Endothelial cell of umbilical vein (primary cell): ENCODE measurements at regions not wholly inside any gene's neighbourhood (a gene's known extent, or its start where the extent isn't known, plus 50 kb on each side); places are given as distances from the start of the nearest gene placed in this dataset.

Experiments used
- BruUV-seq: library from RNA; stranded (reverse); fragments of 400-500 nt; replicated peaks from 2 replicates; lab custom pipeline; 2021; lab: Mats Ljungman, UMichigan
- CTCF ChIA-PET: fragments of 300-600, 350-600 bp; sonication (Branson Sonifier 250); formaldehyde crosslinking; loops from one replicate; lab custom pipeline; 2021; ENCODE audit warnings: antibody characterized with exemption, inconsistent platforms; lab: Charles Lee
- POLR2A ChIA-PET: fragments of 300-600, 350-600 bp; sonication (Branson Sonifier 250); formaldehyde crosslinking; loops from one replicate; lab custom pipeline; 2021; ENCODE audit warnings: antibody characterized with exemption, inconsistent platforms; lab: Charles Lee
- DNase-seq: peaks from one replicate; pipeline ENCODE4 v3.0.0-alpha.2; 2011; ENCODE audit warnings: low read depth, low spot score
- FAIRE-seq: peaks from 2 replicates; lab custom pipeline; 2011; peaks lifted over from hg19 to GRCh38; lab: Jason Lieb, UNC
- H2AFZ ChIP-seq: 2 replicates; pipeline ENCODE4 v1.6.0; 2012; ENCODE audit warnings: low read depth, low read length, control low read depth, inconsistent platforms
- H3K27ac ChIP-seq: 2 replicates; pipeline ENCODE4 v1.5.1; 2011; ENCODE audit warnings: low read depth, mild to moderate bottlenecking, control low read depth, low read length, moderate library complexity; ENCODE audit not compliant: insufficient read depth
- H3K27me3 ChIP-seq, 2 experiments: 2 replicates each; pipeline versions ENCODE4 v1.6.0 to v1.6.1; 2011; ENCODE audit warnings: low read length in 2 of 2, mixed read lengths in 1 of 2; ENCODE audit not compliant: control insufficient read depth in 2 of 2, insufficient read depth in 2 of 2
- H3K36me3 ChIP-seq, 2 experiments: 2 replicates in 1 of 2; 3 replicates in 1 of 2; pipeline ENCODE4 v1.5.1; 2011; ENCODE audit warnings: low read length in 2 of 2, mild to moderate bottlenecking in 1 of 2, moderate library complexity in 1 of 2; ENCODE audit not compliant: control insufficient read depth in 2 of 2, insufficient read depth in 2 of 2; ENCODE audit errors: extremely low read depth in 1 of 2
- H3K4me1 ChIP-seq: 3 replicates; pipeline ENCODE4 v1.5.1; 2011; ENCODE audit warnings: mild to moderate bottlenecking, low read length; ENCODE audit not compliant: control insufficient read depth, insufficient read depth; ENCODE audit errors: extremely low read depth
- H3K4me2 ChIP-seq: 2 replicates; pipeline ENCODE4 v1.6.1; 2011; ENCODE audit warnings: low read length, control low read depth, mixed read lengths; ENCODE audit not compliant: insufficient read depth
- H3K4me3 ChIP-seq, 3 experiments: fragments of 200-600 bp in 1 of 3; sonication (generic), shearing (Covaris generic) in 1 of 3; replicated peaks in 1 of 3; 2 replicates each; pipeline ENCODE4 v1.5.1; 2011 to 2016; ENCODE audit warnings: control low read depth in 3 of 3, low read length in 3 of 3, mild to moderate bottlenecking in 2 of 3, inconsistent platforms in 1 of 3, low read depth in 1 of 3, moderate library complexity in 1 of 3; ENCODE audit not compliant: insufficient read depth in 1 of 3
- H3K79me2 ChIP-seq: 2 replicates; pipeline ENCODE4 v1.6.0; 2012; ENCODE audit warnings: low read length, inconsistent platforms; ENCODE audit not compliant: control insufficient read depth, insufficient read depth
- H3K9ac ChIP-seq: replicated peaks from 2 replicates; pipeline ENCODE3; 2011; ENCODE audit warnings: low read length, control low read depth; ENCODE audit not compliant: insufficient read depth; ENCODE audit errors: extremely low read depth
- H3K9me1 ChIP-seq: replicated peaks from 3 replicates; pipeline ENCODE4 v1.6.0; 2011; ENCODE audit warnings: mild to moderate bottlenecking, low read length; ENCODE audit not compliant: control insufficient read depth, insufficient read depth; ENCODE audit errors: extremely low read depth
- H3K9me3 ChIP-seq: replicated peaks from 2 replicates; pipeline ENCODE4 v1.5.1; 2012; ENCODE audit warnings: low read length, inconsistent platforms; ENCODE audit not compliant: control insufficient read depth, insufficient read depth
- H4K20me1 ChIP-seq: replicated peaks from 2 replicates; pipeline ENCODE3; 2011; ENCODE audit warnings: mild to moderate bottlenecking, low read length; ENCODE audit not compliant: control insufficient read depth, insufficient read depth; ENCODE audit errors: extremely low read depth
- EZH2 ChIP-seq: IDR thresholded peaks from 2 replicates; pipeline ENCODE4 v1.6.1; 2012; ENCODE audit warnings: borderline replicate concordance, low read depth, mild to moderate bottlenecking, moderate library complexity, low read length, inconsistent platforms; ENCODE audit not compliant: severe bottlenecking
- FOS ChIP-seq: IDR thresholded peaks from 2 replicates; pipeline ENCODE4 v1.6.1; 2011; ENCODE audit warnings: mild to moderate bottlenecking, low read length, moderate library complexity, borderline replicate concordance; ENCODE audit not compliant: insufficient read depth
- GATA2 ChIP-seq: IDR thresholded peaks from 2 replicates; pipeline ENCODE4 v1.7.0; 2011; ENCODE audit warnings: low read depth, mild to moderate bottlenecking, moderate library complexity, mixed read lengths, low read length; ENCODE audit not compliant: insufficient read length, insufficient read depth
- JUN ChIP-seq: IDR thresholded peaks from 2 replicates; pipeline ENCODE4 v1.6.1; 2011; ENCODE audit warnings: borderline replicate concordance, low read depth; ENCODE audit not compliant: insufficient read length, insufficient read depth
- MYC ChIP-seq: IDR thresholded peaks from one replicate; pipeline ENCODE4 v1.6.1; 2011; ENCODE audit warnings: mild to moderate bottlenecking, low read depth, low read length
- POLR2A ChIP-seq: IDR thresholded peaks from 2 replicates; pipeline ENCODE4 v1.6.1; 2012; ENCODE audit warnings: low read depth, mild to moderate bottlenecking, control low read depth, low read length
- POLR2AphosphoS5 ChIP-seq: IDR thresholded peaks from 2 replicates; pipeline ENCODE4 v1.6.1; 2012; ENCODE audit warnings: low read depth, mild to moderate bottlenecking, control low read depth, low read length, moderate library complexity; ENCODE audit not compliant: insufficient read depth
- dilution Hi-C: fragments of 300-500 bp; cut with MboI; formaldehyde crosslinking; loops from one replicate; pipeline ENCODE4 v1.15.0; 2019; ENCODE audit warnings: low sequenced_read_pairs; ENCODE audit not compliant: extremely low pct_ligation_motif_present
- intact Hi-C: fragments of 100-400 bp; cut with micrococcal nuclease; formaldehyde crosslinking; loops from one replicate; pipeline ENCODE4 v1.10.0; 2022
- TF ChIP-seq, protein P1 (sequence below), 2 donors: IDR thresholded peaks; 1 replicate in 1 of 2; 2 replicates in 1 of 2; pipeline ENCODE4 v1.5.1; 2011; ENCODE audit warnings: low read length in 2 of 2, mild to moderate bottlenecking in 2 of 2, moderate library complexity in 2 of 2, control low read depth in 1 of 2, inconsistent platforms in 1 of 2, low read depth in 1 of 2; ENCODE audit not compliant: insufficient read depth in 1 of 2; ENCODE audit errors: extremely low read depth in 1 of 2
- TF ChIP-seq, protein P2 (sequence below): IDR thresholded peaks from 2 replicates; pipeline ENCODE4 v1.6.1; 2011; ENCODE audit not compliant: insufficient read depth, insufficient read length

DNA sequence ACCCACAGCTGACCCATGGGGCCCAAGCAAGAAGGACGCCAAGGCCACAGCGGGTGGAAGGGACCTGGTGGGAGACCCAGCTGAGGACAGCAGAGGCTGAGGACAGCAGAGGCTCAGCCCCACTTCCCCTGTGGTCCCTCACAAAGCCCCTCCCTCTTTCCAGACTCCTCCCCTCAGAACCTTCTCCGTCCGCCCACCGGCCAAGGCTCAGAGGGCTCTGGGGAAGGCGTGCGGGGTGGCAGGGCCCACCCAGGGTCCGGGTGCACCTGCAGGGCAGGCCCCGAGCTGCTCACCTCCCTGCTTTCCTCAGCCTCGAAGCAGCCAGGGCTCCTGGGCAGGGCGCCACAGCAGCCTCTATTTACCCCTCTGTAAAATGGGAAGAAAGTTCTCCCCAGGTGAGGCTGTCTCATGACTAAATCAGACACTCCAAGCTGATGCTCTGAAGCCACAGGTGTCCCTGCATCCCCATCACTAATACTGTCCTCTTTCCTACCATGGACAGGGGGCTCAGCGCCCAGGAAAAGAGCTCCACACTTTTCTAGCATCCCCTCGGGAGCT, 137.9 kb upstream of the PPP1R26 start:
- Histone ChIP-seq H3K27ac (no peak overlapping the region), H3K9me3 (no peaks in the 10 kb centered on the region), H3K4me1 (no peaks in the 10 kb centered on the region), H2AFZ (no peak overlapping the region), H3K79me2 (no peaks in the 10 kb centered on the region), H3K9me1 (no peaks in the 10 kb centered on the region), H4K20me1 (no peaks in the 10 kb centered on the region), H3K9ac (no peak overlapping the region), H3K27me3 (no peaks in the 10 kb centered on the region), H3K4me2 (no peak overlapping the region), H3K36me3 (no peaks in the 10 kb centered on the region), H3K4me3 (no peak overlapping the region)
- no TSS peak for BruUV-seq
- ChIA-PET POLR2A (no interaction called here), CTCF (interaction anchor here (0.7 kb wide), 1 partner anchor 1991 kb away, joined by 3 read pairs; no protein-coding TSS in a partner anchor)
- intact Hi-C loops (no loop called here), dilution Hi-C loops (no loop called here)
- TF ChIP-seq GATA2 (no peak), JUN (no peak), MYC (no peak), POLR2A (no peak), FOS (no peak), EZH2 (no peak), POLR2AphosphoS5 (no peak)
- TF ChIP-seq, protein P1, sequence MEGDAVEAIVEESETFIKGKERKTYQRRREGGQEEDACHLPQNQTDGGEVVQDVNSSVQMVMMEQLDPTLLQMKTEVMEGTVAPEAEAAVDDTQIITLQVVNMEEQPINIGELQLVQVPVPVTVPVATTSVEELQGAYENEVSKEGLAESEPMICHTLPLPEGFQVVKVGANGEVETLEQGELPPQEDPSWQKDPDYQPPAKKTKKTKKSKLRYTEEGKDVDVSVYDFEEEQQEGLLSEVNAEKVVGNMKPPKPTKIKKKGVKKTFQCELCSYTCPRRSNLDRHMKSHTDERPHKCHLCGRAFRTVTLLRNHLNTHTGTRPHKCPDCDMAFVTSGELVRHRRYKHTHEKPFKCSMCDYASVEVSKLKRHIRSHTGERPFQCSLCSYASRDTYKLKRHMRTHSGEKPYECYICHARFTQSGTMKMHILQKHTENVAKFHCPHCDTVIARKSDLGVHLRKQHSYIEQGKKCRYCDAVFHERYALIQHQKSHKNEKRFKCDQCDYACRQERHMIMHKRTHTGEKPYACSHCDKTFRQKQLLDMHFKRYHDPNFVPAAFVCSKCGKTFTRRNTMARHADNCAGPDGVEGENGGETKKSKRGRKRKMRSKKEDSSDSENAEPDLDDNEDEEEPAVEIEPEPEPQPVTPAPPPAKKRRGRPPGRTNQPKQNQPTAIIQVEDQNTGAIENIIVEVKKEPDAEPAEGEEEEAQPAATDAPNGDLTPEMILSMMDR (IDR thresholded peaks at IDR 0.05; ENCODE audit: extremely low read depth in 1 of 2, insufficient read depth in 1 of 2, low read depth in 1 of 2, low read length in 2 of 2) = no peak
- TF ChIP-seq, protein P2, sequence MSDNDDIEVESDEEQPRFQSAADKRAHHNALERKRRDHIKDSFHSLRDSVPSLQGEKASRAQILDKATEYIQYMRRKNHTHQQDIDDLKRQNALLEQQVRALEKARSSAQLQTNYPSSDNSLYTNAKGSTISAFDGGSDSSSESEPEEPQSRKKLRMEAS = no peak
- DNase-seq = no peak
- no peak for FAIRE-seq
